Peyer's patch (tissue), 4 donors: ENCODE measurements at regions not wholly inside any gene's neighbourhood (a gene's known extent, or its start where the extent isn't known, plus 50 kb on each side); places are given as distances from the start of the nearest gene placed in this dataset.

ENCODE experiments used
- CTCF ChIP-seq, 6 experiments: fragments of 450-650 bp in 4 of 6; fragments of 200-600 bp in 2 of 6; sonication (generic) in 1 of 6; IDR thresholded peaks; one replicate each; pipeline ENCODE4 v1.5.1; 2017 to 2019; ENCODE audit warnings: antibody characterized with exemption in 6 of 6, mild to moderate bottlenecking in 3 of 6, moderate library complexity in 1 of 6
- POLR2A ChIP-seq, 2 donors: fragments of 450-650 bp; IDR thresholded peaks; one replicate each; pipeline ENCODE4 v1.5.1; 2017; ENCODE audit warnings: antibody characterized with exemption in 2 of 2, mild to moderate bottlenecking in 2 of 2, moderate library complexity in 2 of 2

GRCh38 chr10:83734278-83734677 lies 405.0 kb upstream of the GHITM start:
- no peak for TF ChIP-seq CTCF (IDR thresholded peaks at IDR 0.05)
- no peak for TF ChIP-seq POLR2A (IDR thresholded peaks at IDR 0.05)
